ENCODE measurements at regions not wholly inside any gene's neighbourhood (a gene's known extent, or its start where the extent isn't known, plus 50 kb on each side); places are given as distances from the start of the nearest gene placed in this dataset.
"Not testable (repeated sequence)": the region's sequence is repeated elsewhere in the genome, so short reads cannot be mapped to it uniquely, and the experiment has no call there.

DNA sequence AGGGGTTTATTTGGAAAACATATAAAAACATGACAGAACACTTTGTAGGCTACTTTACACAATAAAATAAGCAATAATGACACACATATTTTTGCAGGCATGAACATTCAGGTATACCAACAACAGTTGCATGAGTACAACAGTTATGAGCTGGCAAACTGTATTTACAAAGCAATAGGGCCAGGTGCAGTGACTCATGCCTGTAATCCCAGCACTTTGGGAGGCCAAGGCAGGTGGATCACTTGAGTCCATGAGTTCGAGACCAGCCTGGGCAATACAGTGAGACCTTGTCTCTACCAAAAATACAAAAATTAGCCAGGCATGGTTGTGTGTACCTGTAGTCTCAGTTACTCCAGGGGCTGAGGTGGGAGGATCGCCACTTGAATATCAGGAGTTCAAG, 101.1 kb downstream of the BMP4 start:
- DNase-seq: no peak

GRCh38 chr14:53855127-53855526, 101.5 kb downstream of the BMP4 start:
- DNase-seq: no peak

- DNase-seq: no peak
Measured at GRCh38 chr14:53851394-53852090, 105.1 kb downstream of the BMP4 start.

DNA sequence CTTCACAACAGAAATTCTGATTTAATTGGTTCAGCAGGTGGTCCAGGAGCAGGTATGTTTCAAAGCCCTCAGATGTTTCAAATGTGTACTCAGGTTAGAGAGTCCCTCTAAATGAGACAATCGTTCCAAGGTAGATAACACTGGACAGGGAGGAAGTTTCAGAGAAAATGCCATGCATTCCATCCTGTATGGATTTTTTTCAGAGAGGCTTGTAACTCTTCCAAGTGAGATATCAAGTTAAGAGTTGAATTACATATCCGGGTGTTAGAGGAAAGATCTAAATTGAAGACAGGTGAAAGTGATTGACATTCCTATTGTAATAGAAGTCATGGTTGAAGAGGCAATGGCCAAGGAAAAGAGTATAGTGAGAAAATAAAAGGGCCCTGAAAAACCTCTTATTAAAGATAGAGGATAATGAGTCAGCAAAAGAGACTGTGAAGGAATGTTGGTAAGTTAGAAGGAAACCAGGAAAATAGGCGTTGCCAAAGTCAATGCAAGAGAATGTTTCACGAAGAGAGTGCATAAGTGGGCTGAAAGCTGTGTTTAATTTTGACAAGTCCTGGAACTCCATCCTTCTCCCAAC, 105.8 kb downstream of the BMP4 start:
- DNase-seq: peak in 1 of 2 experiments; percentile 44

DNA sequence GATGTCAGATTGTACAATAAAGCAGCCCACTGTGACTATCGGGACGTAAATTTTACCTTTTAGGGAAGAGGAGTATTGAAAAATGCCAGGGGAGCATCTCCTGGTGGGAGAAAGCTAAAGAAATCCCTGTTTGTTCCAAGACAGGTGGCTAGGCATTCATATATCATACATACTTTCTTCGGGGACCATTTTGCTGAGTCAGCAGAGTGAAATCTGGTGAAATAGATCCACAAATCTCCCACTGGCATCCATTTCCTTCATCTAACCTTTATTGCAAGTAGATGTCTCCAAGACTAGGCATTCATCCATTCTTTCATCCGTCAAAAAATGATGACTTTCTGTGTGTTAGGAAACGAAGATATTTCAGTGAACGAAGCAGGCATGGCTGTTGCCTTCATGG, 107.1 kb downstream of the BMP4 start:
- no peak for DNase-seq

GRCh38 chr14:53848854-53849253, 107.8 kb downstream of the BMP4 start:
- DNase-seq: no peak

GRCh38 chr14:53847881-53848280, 108.7 kb downstream of the BMP4 start:
- no peak for DNase-seq

DNA sequence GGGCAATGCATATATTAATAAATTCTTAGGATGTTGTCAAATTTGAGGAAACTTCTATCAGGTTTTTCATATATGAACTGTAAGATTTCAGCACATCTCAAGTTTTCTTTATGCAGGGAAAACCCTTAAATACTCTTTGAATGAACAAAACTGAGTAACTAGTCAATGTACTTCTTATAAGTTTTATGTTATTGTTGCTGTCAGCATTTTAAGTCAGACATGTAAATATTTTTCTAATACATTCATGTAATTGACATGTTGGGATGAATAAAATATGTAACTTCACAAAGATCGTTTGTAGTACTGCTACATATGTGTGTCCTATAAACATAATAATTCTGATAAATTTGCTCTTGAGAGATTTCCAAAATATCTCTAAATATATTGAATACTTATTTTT, 109.6 kb downstream of the BMP4 start:
- no peak for DNase-seq

DNA sequence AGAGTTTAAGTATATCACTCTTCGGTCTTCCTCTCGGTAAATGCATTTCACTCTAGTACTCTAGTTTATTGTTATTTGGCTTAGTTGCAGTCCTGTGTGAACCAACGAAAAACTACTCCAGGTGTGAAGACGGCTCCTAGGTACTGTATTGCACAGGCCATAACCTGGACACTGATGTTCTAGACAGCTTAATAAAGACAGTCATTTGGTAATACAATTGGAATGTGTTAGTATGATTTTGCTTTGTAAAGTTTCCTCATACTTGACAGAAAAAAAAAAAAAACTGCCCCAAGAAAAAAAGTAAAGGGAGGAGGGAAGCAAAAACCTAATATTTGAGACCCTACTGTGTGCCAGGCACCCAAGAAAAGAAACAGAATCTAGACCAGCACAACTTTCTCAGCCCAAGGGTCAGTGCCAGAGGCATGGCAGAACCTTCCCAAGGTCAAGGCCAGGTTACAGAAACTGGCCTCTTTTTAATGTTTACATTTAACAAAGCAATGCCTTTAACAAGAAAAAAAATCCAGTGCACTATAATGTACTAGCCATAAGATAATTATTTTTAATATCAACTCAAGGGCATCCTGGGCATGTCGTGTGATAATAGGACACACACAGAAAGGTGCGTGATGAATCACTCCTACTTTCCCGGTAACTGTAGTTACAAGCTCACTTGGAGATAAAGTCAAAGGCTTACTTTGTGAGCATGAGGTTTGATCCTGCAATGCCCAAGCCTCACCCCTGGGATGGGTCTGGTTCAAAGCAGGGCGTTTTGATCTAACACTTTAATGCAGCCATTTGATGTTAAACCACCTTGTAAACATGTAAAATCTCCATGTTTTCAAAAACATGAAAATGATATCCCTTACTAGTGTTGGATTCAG, 110.6 kb downstream of the BMP4 start:
- DNase-seq: no peak

DNA sequence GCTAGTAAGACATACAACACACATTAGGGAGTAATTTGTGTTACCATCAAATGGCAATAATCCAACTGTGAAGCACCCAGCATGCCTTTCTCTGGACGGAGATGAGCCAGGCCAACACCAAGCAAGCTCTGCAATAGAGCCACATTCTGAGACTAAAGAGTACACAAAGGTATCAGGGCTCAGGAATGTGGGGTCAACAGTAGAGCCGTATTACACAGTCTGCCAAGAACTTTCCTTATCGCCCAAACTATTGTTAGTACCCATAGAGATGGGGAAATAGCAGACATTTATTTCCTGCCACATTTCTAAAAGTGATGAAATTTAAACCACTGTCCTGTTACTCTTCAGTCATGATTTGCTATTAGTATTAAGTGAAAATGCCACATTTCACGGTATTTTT, 113.7 kb downstream of the BMP4 start:
- no peak for DNase-seq

- DNase-seq: no peak
Measured at GRCh38 chr14:53841109-53842099, 115.2 kb downstream of the BMP4 start.

DNA sequence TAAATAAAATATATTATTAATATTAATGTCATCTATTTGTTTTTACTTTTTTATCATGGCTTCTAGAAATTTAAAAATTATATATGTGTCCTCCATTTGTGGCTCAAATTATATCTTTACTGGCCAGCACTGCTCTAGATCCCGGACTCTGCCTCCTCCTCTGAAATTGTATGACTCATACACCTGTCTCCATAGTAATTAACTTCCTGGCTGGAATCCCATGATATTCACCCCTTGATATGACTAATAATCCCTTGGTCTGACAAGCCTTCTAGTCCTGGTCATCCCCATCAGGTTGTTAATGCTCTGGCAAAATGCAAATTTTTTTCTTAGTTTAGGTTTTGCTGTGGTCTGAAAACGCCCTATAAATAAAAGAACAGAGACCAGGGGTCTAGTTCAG, 116.2 kb downstream of the BMP4 start:
- DNase-seq: peak in 1 of 2 experiments; percentile 41

- no peak for DNase-seq
Measured at GRCh38 chr14:53838374-53838773, 118.3 kb downstream of the BMP4 start.

GRCh38 chr14:53837656-53838055, 119.0 kb downstream of the BMP4 start:
- not testable (repeated sequence) for DNase-seq

- no peak for DNase-seq
Measured at GRCh38 chr14:53836551-53836950, 120.1 kb downstream of the BMP4 start.

- no peak for DNase-seq
Measured at GRCh38 chr14:53828820-53829219, 127.8 kb downstream of the BMP4 start.

GRCh38 chr14:53824061-53824460, 132.6 kb downstream of the BMP4 start:
- no peak for DNase-seq

- DNase-seq: no peak
Measured at GRCh38 chr14:53814392-53814791, 142.2 kb downstream of the BMP4 start.

GRCh38 chr14:53810221-53810620, 146.4 kb downstream of the BMP4 start:
- no peak for DNase-seq

GRCh38 chr14:53808042-53808441, 148.6 kb downstream of the BMP4 start:
- no peak for DNase-seq

GRCh38 chr14:53807542-53807941, 149.1 kb downstream of the BMP4 start:
- DNase-seq: no peak

GRCh38 chr14:53807108-53807507, 149.5 kb downstream of the BMP4 start:
- no peak for DNase-seq

GRCh38 chr14:53796734-53797133, 159.9 kb downstream of the BMP4 start:
- DNase-seq: no peak
